ENCODE measurements at regions not wholly inside any gene's neighbourhood (a gene's known extent, or its start where the extent isn't known, plus 50 kb on each side); places are given as distances from the start of the nearest gene placed in this dataset.

DNA sequence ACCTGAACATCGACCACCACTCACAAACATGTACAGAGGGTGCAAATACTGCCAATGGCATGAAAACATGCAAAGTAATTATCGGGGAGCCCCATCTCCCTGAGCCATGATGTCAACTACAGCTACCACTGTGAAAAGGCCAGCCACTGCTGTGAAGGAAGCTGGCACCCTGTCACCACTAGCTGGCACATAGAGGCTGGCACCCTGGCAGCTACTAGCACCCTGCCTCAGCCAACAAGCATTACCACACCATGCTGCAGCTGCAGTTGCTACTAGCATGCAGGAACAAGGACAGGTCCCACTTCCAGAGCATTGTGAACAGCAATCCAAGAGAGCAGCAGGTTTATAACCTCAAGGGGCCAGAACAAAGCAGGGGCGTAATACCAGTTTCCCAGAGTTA, 81.4 kb downstream of the PRR32 start:
- TF ChIP-seq POLR2A (IDR thresholded peaks at IDR 0.05; ENCODE audit: low read depth, low read length) (no peak), POLR2AphosphoS5 (IDR thresholded peaks at IDR 0.05; ENCODE audit: low read depth, low read length) (no peak)

Measured in GM12891 (cell line).